Activated naive CD4-positive, alpha-beta T cell treated with anti-CD3 and anti-CD28 coated beads, Interleukin-2, amount 50 U/mL, for 24 hours (primary cell): ENCODE measurements at regions not wholly inside any gene's neighbourhood (a gene's known extent, or its start where the extent isn't known, plus 50 kb on each side); places are given as distances from the start of the nearest gene placed in this dataset.

Source experiments
- H3K27ac Mint-ChIP-seq: one replicate; pipeline ENCODE4 v1.8.0; 2021; ENCODE audit warnings: mild to moderate bottlenecking, mixed read lengths
- H3K27me3 Mint-ChIP-seq: one replicate; pipeline ENCODE4 v1.8.0; 2021; ENCODE audit warnings: mixed read lengths
- H3K36me3 Mint-ChIP-seq: one replicate; pipeline ENCODE4 v1.8.0; 2021; ENCODE audit warnings: mixed read lengths
- H3K4me1 Mint-ChIP-seq: one replicate; pipeline ENCODE4 v1.8.0; 2021; ENCODE audit warnings: mixed read lengths
- H3K4me3 Mint-ChIP-seq: one replicate; pipeline ENCODE4 v1.8.0; 2021; ENCODE audit warnings: mild to moderate bottlenecking, mixed read lengths
- H3K9me3 Mint-ChIP-seq: one replicate; pipeline ENCODE4 v1.8.0; 2021; ENCODE audit warnings: mixed read lengths

DNA sequence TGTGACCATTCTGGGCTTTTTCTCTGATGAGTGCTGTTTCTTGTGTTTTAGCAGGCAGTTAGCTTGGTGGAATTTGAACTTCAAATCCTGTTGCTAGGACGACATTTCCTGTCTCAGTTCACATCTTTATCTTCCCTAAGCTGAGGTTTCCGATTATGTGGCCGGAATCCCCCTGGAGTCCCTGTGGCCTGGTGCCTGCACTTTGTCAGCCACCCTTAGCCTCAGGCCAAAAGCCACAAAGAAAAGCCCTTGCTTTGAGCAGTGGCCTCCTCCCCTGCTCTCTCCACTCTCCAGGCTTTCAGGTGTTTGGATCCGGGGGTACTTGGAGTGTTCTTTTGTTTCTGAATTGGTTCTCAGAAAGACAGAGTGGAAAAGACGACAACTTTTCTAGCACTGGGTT lies 59.9 kb upstream of the PMEPA1 start:
- Mint-ChIP-seq H3K27me3 (peaks cover 3% of the 10 kb centered on the region), H3K4me3 (no peak overlapping the region), H3K9me3 (no peaks in the 10 kb centered on the region), H3K27ac (no peak overlapping the region), H3K4me1 (no peaks in the 10 kb centered on the region), H3K36me3 (no peaks in the 10 kb centered on the region)

DNA sequence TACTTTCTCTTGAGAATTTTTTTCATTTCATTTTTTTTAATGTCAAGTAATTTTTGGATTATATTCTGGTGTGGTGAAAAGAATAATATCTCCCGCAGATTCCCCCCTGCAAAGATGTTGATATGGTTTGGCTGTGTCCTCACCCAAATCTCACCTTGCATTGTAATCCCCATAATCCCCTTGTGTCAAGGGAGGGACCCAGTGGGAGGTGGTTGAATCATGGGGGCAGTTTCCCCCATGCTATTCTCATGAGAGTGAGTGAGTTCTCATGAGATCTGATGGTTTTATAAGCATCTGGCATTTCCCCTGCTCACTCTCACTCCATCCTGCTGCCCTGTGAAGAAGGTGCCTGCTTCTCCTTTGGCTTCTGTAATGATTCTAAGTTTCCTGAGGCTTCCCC lies 58.7 kb upstream of the PMEPA1 start:
- Mint-ChIP-seq H3K27me3 (peaks cover 3% of the 10 kb centered on the region), H3K4me1 (no peaks in the 10 kb centered on the region), H3K4me3 (no peak overlapping the region), H3K36me3 (no peaks in the 10 kb centered on the region), H3K27ac (no peak overlapping the region), H3K9me3 (no peaks in the 10 kb centered on the region)

DNA sequence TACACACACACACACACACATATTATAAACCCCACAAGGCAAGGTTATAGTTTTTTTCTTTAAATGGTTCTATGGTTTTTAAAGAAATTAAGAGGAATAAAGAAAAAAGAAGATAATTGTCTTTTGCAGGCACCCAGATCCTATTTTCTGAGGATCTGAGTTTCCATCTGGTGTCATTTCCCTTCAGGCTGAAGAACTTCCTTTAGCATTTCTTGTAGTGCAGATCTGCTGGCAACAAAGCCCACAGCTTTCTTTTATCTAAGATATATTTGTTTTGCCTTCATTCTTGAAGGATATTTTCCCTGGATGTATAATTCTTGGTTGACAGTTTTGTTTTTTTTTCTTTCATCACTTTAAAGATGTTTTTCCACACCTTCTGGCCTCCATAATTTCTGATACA lies 57.6 kb upstream of the PMEPA1 start:
- peaks cover 3% of the 10 kb centered on the region for H3K27me3 Mint-ChIP-seq
- peak overlapping the region; percentile 8 for H3K27ac Mint-ChIP-seq
- no peaks in the 10 kb centered on the region for H3K9me3 Mint-ChIP-seq
- H3K4me3 Mint-ChIP-seq = no peak overlapping the region
- no peaks in the 10 kb centered on the region for H3K36me3 Mint-ChIP-seq
- no peaks in the 10 kb centered on the region for H3K4me1 Mint-ChIP-seq

DNA sequence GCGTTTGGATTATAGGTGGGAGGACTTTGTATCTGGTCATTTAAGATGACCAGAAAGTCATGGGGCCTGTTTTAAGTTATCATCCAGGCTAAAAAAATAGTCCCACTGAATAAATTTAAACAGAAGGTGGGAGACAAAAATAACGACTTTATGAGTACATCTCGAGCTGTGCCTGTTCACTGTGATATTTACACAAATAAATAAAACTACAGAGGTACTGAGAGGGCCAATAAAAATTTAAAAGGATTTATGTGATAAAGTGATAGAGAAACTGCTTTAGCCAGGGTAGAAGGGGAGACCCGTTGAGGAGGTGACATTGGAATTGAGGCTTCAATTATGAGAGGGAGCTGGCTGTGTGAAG lies 53.4 kb upstream of the PMEPA1 start:
- Mint-ChIP-seq H3K27me3 (peaks cover 1% of the 10 kb centered on the region), H3K9me3 (no peaks in the 10 kb centered on the region), H3K27ac (no peak overlapping the region), H3K36me3 (no peaks in the 10 kb centered on the region), H3K4me1 (no peaks in the 10 kb centered on the region), H3K4me3 (no peak overlapping the region)

DNA sequence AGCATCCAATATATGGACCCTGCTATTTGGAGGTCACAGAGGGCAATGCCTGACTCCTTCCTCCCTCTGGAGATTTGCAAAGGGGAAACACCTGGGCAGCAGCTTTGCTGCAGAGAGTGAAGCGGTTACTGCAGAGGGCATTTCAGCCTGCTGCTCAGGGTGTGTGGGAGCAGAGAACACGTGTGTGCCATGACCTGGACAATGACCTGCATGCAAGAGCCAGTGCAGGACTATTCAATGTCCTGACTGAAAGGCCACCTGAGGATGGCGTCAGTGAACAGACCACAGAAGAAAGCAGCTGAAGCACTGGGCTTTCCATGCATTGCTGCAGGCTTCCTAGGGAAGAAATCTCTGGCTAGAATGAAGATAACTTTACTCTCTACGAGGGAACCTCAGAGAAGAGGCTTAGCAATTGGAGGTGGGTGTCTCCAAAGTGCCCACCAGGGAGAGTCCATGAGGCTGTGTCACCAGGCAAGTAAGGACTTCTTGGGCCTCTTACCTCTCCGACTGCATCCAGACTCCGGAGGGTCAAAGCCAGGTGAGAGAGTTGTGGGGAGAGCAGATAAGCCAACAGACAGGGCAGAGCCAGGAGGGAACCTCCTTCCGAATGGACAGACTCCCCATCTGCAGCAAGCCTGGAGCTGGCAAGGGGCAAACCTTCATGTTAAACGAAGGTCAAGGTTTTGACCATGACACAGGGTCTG lies 52.9 kb upstream of the PMEPA1 start:
- no peaks in the 10 kb centered on the region for H3K4me1 Mint-ChIP-seq
- H3K4me3 Mint-ChIP-seq = no peak overlapping the region
- H3K27ac Mint-ChIP-seq = no peak overlapping the region
- no peaks in the 10 kb centered on the region for H3K9me3 Mint-ChIP-seq
- no peaks in the 10 kb centered on the region for H3K36me3 Mint-ChIP-seq
- peaks cover 1% of the 10 kb centered on the region for H3K27me3 Mint-ChIP-seq

DNA sequence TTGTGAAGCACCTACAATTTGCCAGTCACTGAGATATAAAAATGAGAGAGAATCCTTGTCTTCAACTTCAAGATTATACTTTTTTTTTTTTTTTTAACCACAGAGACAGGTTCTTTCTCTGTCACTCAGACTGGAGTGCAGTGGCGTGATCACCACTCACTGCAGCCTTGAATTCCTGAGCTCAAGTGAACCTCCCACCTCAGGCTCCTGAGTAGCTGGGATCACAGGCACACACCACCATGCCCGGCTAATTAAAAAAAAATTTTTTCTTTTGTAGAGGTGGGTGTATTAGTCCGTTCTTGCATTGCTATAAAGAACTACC lies 51.6 kb upstream of the PMEPA1 start:
- H3K4me1 Mint-ChIP-seq = no peaks in the 10 kb centered on the region
- H3K27ac Mint-ChIP-seq = no peak overlapping the region
- H3K4me3 Mint-ChIP-seq = no peak overlapping the region
- H3K27me3 Mint-ChIP-seq = peaks cover 1% of the 10 kb centered on the region
- H3K9me3 Mint-ChIP-seq = no peaks in the 10 kb centered on the region
- no peaks in the 10 kb centered on the region for H3K36me3 Mint-ChIP-seq

DNA sequence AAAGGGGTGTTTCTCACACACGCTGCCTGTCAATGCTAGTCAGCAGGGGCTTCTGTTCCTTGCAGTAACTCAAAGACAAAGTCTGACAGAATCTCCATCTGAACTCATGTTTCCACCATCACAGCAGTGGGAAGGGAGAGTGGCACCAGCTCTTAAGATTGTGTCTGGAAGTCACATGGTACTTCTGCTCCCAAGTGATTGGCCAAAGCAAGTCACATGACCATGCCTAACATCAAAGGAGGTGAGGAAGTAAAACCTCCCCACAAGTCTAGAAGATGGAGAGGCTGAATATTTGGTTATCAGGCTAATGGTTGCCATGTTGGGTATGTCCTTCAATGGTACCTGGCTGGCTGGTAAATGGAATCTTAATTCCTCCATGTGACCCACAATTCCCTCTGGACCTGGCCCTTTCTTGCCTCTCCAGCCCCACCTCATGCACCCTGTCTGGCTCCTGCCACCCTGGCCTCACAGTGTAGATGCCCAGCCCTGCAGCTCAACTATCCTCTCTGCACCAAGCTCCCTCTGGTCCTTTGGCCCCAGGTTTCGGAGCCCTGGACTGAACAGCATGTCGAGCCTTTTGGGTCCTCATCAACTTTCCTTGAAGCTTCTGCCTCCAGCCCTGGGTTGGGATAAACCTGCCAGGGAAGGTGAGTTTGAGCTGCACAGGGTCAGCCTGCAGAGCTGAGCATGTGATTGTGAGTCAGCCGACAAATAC lies 51.0 kb upstream of the PMEPA1 start:
- H3K4me3 Mint-ChIP-seq = no peak overlapping the region
- H3K4me1 Mint-ChIP-seq = no peaks in the 10 kb centered on the region
- no peak overlapping the region for H3K27ac Mint-ChIP-seq
- no peaks in the 10 kb centered on the region for H3K9me3 Mint-ChIP-seq
- H3K36me3 Mint-ChIP-seq = no peaks in the 10 kb centered on the region
- peaks cover 1% of the 10 kb centered on the region for H3K27me3 Mint-ChIP-seq

DNA sequence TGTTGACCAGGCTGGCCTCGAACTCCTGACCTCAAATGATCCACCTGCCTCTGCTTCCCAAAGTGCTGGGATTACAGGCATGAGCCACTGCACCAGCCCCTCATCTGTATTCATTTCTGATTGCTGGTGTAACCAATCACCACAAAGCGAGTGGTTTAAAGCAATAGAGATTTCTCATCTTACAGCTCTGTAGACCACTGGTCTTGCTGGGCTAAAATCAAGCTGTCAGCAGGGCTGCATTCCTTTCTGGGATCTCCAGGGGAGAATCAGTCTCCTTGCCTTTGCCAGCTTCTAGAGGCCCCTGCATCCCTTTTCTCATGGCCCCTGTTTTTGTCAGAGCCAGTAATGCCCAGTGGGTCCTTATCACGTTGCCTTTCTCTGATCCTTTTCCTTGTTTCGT lies 49.9 kb upstream of the PMEPA1 start:
- no peaks in the 10 kb centered on the region for H3K4me1 Mint-ChIP-seq
- no peak overlapping the region for H3K27ac Mint-ChIP-seq
- no peak overlapping the region for H3K4me3 Mint-ChIP-seq
- no peaks in the 10 kb centered on the region for H3K36me3 Mint-ChIP-seq
- no peaks in the 10 kb centered on the region for H3K9me3 Mint-ChIP-seq
- H3K27me3 Mint-ChIP-seq = peaks cover 4% of the 10 kb centered on the region
